Muscle of arm (tissue), 1 donor: ENCODE measurements at regions not wholly inside any gene's neighbourhood (a gene's known extent, or its start where the extent isn't known, plus 50 kb on each side); places are given as distances from the start of the nearest gene placed in this dataset.

Experiments
- DNase-seq: peaks from one replicate; pipeline ENCODE4 v3.0.0-alpha.2; 2013

DNA sequence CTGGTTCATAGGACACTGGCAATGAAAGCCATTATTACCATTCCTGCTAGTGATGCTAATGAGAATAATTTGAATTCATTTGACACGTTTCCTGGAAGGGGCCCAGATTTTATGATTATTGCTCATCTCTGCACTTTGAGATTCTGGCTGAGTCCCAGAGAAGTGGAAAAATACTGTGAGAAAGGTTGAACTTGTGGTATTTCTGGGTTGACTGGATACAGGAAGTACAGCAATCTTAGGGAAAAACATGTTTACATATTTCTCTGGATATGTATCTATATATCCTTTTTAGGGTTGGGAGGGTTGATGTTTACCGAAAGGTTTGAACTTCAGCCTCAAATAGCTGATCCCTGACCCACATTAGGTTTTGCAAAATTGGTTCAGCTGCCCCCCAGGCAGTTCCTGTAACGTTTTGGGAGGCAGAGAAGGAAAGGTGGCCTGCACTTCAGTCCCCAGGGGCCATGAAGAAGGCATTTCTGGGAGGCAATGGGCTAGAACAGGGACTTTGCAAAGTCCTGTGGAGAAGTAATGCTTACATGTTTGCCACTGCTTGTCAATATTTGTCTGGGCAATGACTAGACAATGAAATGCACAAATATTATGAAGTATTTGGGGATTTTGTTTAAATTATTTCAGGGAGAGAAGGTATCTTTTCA lies 253.7 kb upstream of the PITRM1 start:
- DNase-seq = no peak

DNA sequence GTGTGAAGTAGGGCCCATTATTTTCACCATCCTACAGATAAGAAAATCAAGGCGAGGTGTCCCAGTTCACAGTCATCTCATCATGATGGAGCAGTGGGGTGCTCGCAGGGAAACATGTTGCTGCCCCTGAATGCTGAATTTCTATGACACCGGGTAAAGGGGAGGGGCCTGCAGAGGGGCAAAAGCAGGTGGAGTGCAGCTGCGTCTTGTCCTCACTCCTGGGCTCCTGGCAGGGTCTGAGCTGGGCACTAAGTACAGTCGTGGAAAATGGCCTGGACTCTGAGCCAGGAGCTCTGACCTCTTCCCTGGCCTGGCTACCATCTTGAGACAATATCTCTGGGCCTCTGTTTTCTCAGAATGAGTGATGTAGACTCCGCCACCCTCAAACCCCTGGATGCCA lies 253.1 kb upstream of the PITRM1 start:
- DNase-seq = no peak

DNA sequence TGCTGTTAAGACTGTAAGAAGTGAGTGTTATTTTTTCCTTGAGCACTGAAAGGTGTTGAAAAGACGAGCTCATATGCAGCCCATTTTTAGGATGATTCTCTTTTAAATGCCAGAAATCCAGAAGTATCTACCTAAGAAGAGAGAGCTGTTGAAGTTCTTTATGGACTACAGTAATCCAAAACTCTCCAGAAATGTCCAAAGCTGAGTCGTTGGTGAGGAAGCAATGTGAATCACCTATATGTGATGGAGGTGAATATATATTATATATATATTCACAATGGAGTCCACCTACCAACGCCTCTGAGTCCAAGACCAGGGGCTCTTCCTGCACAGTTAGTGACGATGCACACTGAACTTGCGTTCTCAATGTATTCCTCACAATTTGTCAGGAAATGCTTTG lies 252.7 kb upstream of the PITRM1 start:
- DNase-seq = no peak

DNA sequence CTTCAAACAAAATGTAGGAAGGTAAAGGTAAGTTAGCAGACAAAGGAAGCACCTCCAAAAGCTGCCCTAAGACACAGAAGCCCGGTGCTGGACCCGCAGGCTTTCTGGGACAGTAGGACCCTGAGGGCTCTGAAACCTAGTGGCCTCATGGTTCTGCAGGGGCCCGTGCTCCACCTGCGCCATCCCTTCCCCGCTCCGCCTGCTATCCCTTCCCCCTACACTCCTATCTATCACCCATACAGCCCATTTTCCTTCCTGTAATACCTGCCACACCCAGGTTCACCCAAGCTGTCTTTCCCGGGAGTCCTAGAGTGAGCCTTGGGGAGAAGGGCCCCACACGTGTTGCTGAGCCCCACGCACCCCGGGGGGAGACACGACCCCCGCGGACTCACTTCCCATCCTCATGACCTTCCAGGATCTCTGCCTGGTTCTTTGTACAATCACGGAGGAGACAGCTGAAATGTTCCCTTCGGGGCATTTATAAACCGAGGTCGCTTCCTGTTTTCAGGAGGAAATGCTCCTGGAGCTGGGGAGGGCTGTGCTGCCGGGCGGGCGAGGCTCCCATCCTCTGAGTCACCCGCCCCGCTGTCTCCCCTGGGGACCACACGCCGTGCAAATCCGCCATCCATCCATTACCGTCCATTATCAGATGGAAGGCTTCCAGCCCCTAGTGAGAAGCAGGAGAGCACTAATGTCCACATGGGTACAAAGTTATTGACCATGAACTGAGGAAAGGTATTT lies 251.7 kb upstream of the PITRM1 start:
- no peak for DNase-seq

DNA sequence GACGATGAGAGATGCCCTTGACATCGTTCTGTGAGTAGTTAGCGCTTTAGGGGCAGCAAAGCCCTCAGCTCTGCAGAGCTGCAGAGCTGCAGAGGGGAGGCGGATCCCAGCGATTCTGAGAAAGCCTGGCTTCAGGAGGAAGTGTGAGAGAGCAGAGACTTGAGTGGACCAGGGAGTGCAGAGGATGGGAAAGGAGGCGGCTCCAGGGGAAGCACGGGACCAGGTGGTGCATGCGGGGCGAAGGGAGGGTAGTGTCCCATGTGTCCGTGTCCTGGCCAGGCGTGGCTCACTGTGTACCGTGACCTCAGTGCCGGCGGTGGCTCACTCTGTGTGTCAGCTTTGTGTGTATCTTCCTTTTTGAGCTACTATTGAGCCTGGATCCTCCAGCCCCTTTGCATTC lies 250.8 kb upstream of the PITRM1 start:
- DNase-seq = no peak

DNA sequence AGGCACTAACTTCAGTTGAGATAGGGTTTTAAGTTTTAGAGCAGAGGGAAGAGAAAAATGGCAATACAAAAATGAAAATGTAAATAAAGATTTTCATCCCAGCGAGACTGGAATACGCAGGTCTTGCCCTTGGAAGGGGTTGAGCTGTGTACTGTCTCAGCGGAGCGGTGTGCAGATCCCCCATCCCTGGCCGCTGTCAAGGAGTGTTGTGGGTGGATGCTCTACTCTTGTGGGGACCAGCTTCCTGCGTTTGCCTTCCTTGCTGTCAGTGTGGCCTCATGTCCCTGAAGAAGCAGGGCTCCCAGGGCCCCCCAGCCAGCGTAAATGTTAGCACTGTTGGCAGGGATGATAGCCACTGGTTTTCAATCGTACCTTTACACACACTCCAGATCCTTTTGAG lies 249.7 kb upstream of the PITRM1 start:
- no peak for DNase-seq

DNA sequence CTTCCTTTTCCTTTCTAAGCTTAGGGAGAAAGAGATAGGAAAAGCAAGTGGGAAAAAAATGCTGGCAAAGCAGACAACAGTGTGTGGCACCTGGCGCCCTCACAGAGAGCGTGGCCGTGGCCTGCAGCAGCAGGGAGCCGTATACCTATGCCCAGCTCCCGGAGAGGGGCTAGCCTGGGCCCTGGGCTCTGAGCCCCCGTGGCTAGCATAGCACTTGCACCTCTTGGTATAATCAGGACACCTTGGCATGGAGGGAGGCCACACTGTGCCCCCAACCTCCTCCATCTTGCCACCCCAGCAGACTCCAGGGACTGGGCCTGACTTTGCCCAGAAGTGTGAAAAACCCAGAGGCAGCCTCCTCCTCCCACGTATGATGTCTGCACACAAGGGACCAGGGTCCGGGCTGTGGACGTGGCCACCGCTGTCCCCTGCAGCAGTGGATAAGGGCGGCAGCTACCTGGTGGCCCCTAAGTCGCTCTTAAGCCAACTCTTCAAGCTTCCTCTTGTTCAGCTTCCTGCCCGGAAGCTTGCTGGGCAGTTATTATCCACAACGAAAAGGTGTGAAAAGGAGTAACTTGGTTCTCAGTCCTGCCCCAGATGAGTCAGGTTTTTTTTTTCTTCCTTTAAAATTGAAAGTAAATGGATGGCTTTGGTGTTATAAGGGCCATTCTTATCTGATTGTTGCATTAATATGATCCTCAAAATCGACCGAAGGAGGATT lies 249.1 kb upstream of the PITRM1 start:
- no peak for DNase-seq

DNA sequence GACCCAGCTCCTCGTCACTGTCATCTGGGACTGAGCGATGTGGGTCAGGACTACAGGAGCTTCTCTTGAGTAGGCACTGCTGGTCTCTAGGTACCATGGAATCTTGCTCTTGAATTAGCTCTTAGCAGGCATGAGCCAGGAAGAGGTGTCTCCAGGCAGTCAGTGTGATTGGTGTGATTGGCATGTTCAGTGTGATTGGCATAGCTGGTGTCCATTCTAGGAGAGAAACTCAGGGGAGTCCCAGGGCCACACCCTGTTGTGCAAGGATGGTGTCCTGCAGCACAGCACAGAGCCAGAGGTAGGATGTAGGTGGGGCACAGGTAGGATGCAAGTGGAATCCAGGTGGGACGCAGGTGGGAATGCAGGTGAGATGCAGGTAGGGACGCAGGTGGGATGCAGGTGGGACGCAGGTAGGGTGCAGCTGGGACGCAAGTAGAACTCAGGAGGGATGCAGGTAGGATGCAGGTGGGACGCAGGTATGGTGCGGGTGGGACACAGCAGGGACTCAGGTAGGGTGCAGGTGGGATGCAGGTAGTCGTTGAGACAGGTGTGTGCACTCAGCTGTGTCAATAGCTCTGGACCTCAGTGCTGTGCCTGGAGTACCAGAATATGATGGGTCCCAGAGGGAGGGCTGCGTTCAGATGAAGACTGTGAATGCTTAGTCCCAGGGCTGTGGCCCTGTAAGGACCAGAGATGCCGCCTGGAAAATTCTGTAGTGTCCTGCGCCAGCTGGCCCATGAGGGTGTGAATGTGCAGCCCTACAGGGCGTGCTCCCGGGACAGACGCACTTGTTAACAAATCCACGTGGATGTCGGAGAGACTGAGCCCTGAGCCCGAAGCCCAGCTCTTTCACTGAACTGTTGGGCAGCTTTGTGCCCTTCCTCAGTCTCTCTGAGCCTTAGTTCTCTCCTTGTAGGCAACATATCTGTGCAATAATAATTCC lies 248.2 kb upstream of the PITRM1 start:
- DNase-seq = no peak

DNA sequence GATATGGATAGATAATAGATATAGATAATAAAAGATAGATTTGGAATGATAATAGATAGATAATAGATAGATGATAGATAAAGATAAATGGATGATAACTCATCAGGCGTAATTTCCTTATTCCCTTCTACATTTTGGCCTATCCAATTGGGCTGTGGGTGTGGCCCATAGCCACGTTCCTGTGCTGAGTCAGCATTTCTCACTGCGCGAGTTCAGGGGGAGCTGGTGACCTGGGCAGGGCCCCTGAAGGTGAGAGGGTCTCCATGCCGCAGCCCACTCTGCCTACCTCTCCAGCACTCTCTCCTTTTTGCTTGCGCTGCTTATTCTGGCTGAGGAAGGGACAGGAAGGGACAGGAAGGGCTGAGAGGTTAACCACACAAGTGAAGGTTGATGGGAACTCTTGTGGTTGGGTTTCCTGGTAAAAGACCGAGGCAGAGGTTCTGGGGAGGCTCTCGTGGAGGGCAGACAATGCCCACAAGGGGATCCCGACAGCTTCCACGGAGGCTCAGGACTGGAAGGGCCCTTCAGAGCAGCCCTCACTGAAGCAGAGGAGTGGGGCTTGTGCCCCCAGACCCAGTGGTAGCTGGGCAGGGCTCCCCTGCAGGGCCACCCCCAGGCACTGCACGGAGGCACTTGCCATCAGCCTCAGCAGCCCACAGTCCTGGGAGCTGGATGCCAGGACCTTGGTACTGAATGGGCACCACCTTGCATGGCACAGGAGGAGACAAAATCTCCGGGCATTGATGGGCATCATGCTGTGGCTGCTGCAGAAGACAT lies 247.3 kb upstream of the PITRM1 start:
- no peak for DNase-seq

DNA sequence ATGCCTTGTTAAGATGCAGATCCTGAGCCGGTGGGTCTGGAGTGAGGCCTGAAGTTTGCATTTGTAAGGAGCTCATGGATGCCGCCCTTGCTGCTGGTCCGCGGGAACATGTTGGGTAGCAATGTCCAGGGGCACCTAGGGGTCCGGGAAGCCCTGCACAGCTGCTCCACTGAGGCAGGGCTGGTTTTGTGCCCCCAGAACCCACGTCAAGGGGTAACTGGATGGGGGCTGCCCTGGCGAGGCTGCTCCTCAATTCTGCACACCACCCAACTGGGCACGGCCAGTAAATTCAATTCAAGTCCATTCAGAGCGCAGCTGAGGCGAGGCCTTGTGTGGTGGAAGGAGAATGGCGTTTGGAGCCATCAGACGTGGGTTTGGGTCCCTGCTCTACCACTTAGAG lies 246.3 kb upstream of the PITRM1 start:
- DNase-seq = no peak

DNA sequence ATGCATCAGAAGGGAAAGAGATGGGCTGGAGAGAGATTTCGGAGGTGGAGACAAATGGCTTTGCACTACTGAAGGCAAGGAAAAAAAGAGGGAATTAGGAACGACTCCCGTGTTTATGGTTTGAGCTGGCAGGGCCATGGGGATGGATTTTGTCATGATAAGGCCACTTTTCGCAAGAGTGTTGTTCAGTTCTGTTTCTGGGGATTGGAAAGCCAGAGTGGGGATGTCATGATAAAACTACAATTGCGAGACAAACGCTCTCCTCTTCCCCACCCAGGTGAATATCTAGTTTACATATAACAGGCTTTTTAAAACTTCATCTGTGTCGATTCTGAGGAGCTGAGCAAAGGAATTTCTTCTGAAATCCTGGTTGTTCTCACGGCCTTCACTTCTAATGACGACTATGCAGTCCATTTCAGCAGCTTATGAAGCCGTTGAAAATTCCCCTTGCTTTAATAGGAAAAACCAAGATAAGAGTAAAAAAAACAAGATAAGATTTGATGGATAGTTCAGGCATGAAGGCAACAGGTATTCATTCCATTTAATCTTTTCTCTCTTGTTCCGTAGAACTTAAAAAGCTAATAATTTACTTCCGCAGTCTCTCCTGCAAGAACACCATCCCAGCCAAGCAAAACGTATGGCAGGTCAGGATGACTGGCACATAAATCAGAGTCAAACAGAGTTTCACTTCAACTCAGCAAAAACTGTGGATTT lies 245.6 kb upstream of the PITRM1 start:
- DNase-seq = no peak

DNA sequence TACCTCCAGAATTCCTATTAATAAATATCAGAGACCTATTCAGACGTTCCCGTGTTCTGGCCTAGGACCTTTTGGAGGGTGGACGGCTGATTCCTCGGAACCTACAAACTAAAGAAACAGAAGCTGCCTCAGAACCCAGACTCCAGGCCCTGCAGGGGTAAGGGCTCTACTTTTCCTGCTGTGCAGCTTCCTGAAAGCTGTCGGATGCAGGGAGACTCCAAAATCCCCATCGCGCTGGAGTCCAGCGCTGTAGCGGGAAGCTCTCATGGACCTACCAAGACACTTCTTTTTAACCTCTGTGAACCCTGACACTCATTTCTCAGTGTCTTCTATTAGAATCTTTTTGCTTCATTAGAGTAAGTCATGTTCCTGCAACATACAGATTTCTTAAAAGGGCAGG lies 244.5 kb upstream of the PITRM1 start:
- no peak for DNase-seq

DNA sequence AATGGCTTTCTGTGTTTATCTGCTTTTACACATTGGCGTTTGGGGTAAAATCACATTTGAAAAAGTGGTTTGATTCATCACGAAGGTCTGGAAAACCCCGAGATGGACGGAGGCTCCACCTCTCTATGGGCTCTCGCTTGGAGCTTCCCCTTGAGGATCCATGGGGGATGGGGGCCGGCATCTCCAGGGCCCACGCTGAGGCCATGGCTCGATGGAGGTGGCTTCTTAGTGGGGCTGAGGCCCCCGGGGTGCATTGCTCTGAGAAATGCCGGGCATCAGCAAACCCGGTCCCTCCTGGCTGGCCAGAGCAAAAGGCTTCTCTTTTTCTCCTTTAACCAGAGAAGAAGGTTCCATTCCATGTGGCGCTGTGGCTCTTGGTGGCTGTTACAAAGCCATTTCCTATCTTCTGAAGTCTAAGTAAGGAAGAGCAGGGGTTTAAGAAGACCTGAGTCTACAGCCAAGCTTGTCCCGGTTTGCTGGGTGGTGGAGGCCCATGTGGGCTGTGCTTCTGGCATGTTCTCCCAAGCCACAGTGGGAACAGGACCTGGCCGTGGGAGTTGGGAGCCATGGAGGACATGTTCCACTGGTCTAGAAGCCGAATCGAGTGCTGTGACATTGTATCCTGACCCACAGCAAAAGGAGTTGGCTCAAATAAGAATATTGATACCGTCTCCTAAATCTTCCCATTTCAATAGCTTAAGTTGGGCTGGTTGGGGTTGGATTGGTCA lies 243.5 kb upstream of the PITRM1 start:
- no peak for DNase-seq

DNA sequence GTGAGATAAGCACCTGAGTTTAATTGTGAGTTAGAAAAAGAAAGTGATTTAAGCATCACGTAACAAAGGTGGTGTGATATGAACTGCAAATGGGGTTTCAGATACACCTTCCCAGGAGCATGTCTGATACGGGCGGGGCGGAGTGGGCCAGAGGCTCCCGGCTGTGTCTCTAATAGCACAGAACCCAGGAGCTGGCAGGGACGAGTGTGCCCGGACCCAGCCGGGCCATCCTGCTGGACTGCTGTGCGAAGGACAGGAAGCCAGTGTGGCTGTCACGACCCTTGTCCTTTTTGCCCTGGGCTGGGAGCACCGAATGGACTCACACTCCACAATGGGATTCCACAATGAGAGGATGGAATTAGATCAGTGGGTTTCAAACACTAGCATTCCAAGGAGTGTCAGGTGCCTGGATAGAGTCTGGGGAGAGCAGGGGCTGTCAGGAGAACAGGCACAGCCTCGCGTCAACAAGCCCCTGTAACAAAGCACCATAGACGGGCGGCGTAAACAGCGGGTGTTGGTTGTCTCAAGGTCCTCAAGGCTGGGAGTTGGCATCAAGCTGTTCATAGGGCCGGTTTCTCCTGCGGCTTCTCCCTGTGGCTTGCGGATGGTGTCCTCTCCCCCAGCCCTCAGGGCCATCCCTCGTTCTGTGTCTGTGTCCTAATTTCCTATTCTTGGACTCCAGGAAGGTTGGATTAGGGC lies 242.6 kb upstream of the PITRM1 start:
- DNase-seq = no peak

DNA sequence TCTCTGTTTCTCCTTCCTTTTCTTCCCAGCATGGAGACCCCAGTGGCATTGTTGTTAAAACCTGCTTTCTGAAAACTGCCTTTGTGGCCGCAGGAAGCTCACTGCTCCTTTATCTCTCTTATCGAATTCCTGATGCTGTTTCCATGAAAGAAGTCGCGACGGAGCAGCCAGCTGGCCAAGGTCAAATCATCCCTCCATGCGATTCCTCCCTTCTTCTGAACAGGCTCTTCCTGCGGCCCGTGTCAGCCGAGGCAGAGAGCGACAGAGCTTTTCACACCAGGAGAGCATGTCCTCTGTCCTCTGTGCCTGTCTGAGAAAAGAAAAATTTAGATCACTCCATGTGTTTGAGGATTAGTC lies 242.1 kb upstream of the PITRM1 start:
- no peak for DNase-seq

DNA sequence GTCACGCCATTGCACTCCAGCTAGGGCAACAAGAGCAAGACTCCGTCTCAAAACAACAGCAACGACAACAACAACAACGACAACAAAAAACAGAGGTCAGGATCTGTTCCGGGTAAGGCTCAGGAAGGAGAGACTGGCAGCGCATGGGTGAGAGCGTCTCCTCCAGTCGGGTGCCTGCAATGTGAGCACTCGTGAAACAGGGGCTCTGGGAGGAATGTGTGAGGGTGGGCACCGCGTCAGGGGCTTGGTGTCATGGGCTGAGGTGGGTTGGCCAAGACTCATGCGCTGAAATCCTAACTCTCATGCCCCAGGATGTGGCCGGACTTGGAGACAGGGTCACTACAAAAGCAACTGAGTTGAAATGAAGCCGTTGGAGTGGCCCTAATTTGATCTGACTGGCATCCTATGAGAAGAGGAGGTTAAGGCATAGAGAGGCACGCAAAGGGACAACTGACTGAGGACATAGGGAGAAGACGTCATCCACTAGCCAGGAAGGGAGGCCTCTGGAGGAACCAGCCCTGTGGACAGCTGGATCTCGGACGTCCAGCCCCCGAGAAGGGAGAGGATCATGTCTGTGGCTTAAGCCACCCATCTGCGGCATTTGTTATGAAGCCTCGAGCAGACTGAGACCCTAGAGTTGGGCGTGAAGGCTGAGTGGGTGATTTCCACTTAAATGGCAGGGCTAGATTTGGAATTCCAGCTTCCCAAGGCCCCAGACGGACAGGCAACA lies 241.5 kb upstream of the PITRM1 start:
- DNase-seq = no peak

DNA sequence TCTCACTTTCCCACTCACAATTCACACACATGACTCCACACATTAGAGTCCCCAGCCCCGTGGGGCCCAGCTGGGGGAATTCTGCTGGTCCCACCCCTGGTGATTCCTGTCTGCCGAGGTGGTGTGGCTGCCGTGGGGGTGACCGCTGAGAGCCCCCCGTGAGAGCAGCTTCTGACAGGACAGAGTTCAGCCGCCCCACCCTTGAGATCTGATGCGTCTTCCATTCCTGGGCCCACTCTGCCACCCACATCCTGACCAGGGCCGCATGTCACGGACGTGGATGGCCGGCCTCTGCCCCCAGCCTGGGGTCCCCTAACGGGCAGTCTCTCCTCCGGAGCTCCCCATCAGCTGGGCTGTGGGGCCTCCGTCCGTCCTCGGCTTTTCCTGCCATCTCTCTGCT lies 240.1 kb upstream of the PITRM1 start:
- no peak for DNase-seq

DNA sequence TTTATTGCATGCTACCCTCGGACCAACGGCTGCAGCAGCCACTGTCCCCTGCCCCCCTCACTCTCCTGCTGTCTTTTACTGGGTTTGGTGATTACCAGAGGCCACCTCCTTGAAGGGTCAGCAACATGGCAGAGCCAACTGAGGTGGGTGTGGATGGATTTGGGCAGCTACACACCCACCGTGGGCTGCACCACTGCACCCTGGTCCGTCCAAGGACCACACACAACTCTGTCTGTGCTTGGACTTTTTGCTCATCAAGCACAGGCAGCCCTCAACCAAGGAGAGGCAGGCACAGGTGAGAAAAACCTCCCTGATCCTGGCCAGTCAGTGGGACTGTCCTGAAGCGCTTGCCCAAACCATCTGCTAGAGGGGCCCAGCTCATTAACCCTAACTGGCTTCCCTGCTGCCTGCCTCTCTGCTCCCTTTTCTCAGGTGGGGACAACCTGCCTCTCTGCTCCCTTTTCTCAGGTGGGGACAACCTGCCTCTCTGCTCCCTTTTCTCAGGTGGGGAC lies 239.5 kb upstream of the PITRM1 start:
- DNase-seq = no peak
